IPS-20b (cell line): ENCODE measurements at regions not wholly inside any gene's neighbourhood (a gene's known extent, or its start where the extent isn't known, plus 50 kb on each side); places are given as distances from the start of the nearest gene placed in this dataset.
"Not testable (repeated sequence)": the region's sequence is repeated elsewhere in the genome, so short reads cannot be mapped to it uniquely, and the experiment has no call there.

Source experiments
- H3K27ac ChIP-seq: one replicate; pipeline ENCODE4 v1.5.1; 2013; ENCODE audit warnings: low read length
- H3K27me3 ChIP-seq: 2 replicates; pipeline ENCODE4 v1.6.1; 2013; ENCODE audit warnings: mild to moderate bottlenecking, low read length, inconsistent platforms; ENCODE audit not compliant: insufficient read depth
- H3K36me3 ChIP-seq: 2 replicates; pipeline ENCODE4 v1.6.1; 2013; ENCODE audit warnings: low read depth, mild to moderate bottlenecking, inconsistent platforms, low read length, moderate library complexity; ENCODE audit not compliant: insufficient read depth
- H3K4me1 ChIP-seq: 2 replicates; pipeline ENCODE4 v1.6.1; 2013; ENCODE audit warnings: mild to moderate bottlenecking, control low read depth, inconsistent platforms, low read length, moderate library complexity; ENCODE audit not compliant: insufficient read depth
- H3K4me3 ChIP-seq: 2 replicates; pipeline ENCODE4 v1.5.1; 2013; ENCODE audit warnings: mild to moderate bottlenecking, low read length, inconsistent platforms
- H3K9ac ChIP-seq: 2 replicates; pipeline ENCODE4 v1.6.1; 2013; ENCODE audit warnings: low read depth, mild to moderate bottlenecking, inconsistent platforms, low read length, moderate library complexity
- H3K9me3 ChIP-seq: 2 replicates; pipeline ENCODE4 v1.6.1; 2013; ENCODE audit warnings: mild to moderate bottlenecking, low read depth, low read length, inconsistent platforms; ENCODE audit not compliant: insufficient read depth

- H3K36me3 ChIP-seq: no peaks in the 10 kb centered on the region
- no peaks in the 10 kb centered on the region for H3K9me3 ChIP-seq
- H3K27me3 ChIP-seq: no peaks in the 10 kb centered on the region
- H3K9ac ChIP-seq: no peak overlapping the region
- H3K4me1 ChIP-seq: no peaks in the 10 kb centered on the region
- no peak overlapping the region for H3K27ac ChIP-seq
- no peak overlapping the region for H3K4me3 ChIP-seq
Measured at GRCh38 chr3:87822563-87822962, 236.2 kb downstream of the CGGBP1 start.

GRCh38 chr3:87813503-87813902, 245.3 kb downstream of the CGGBP1 start:
- H3K4me1 ChIP-seq, H3K9me3 ChIP-seq, H3K36me3 ChIP-seq, H3K4me3 ChIP-seq, H3K27ac ChIP-seq, H3K9ac ChIP-seq, H3K27me3 ChIP-seq: not testable (repeated sequence)

- H3K27me3 ChIP-seq: no peaks in the 10 kb centered on the region
- no peak overlapping the region for H3K27ac ChIP-seq
- no peaks in the 10 kb centered on the region for H3K36me3 ChIP-seq
- no peak overlapping the region for H3K4me3 ChIP-seq
- no peaks in the 10 kb centered on the region for H3K4me1 ChIP-seq
- H3K9me3 ChIP-seq: peaks cover 10% of the 10 kb centered on the region; the same call in 1 of the 2 replicates
- H3K9ac ChIP-seq: no peak overlapping the region
Measured at GRCh38 chr3:87811953-87812352, 246.9 kb downstream of the CGGBP1 start.

- Histone ChIP-seq H3K9me3 (peaks cover 10% of the 10 kb centered on the region; the same call in 1 of the 2 replicates), H3K4me1 (no peaks in the 10 kb centered on the region), H3K27ac (no peak overlapping the region), H3K27me3 (no peaks in the 10 kb centered on the region), H3K9ac (no peak overlapping the region), H3K4me3 (no peak overlapping the region), H3K36me3 (no peaks in the 10 kb centered on the region)
Measured at GRCh38 chr3:87810452-87811016, 248.3 kb downstream of the CGGBP1 start.

- Histone ChIP-seq H3K4me1 (no peaks in the 10 kb centered on the region; the same call in 1 of the 2 replicates), H3K36me3 (no peaks in the 10 kb centered on the region), H3K4me3 (no peak overlapping the region), H3K9ac (no peak overlapping the region), H3K27me3 (no peaks in the 10 kb centered on the region), H3K9me3 (no peaks in the 10 kb centered on the region), H3K27ac (no peak overlapping the region)
Measured at GRCh38 chr3:87805670-87806069, 253.1 kb downstream of the CGGBP1 start.

- no peaks in the 10 kb centered on the region for H3K27me3 ChIP-seq
- H3K27ac ChIP-seq: no peak overlapping the region
Measured at GRCh38 chr3:87801409-87801808, 257.4 kb downstream of the CGGBP1 start.

GRCh38 chr3:87800516-87800915, 258.3 kb downstream of the CGGBP1 start:
- no peaks in the 10 kb centered on the region for H3K9me3 ChIP-seq
- H3K36me3 ChIP-seq: no peaks in the 10 kb centered on the region
- no peak overlapping the region for H3K4me3 ChIP-seq
- H3K4me1 ChIP-seq: no peaks in the 10 kb centered on the region; the same call in 1 of the 2 replicates
- no peak overlapping the region for H3K27ac ChIP-seq
- H3K9ac ChIP-seq: no peak overlapping the region
- no peaks in the 10 kb centered on the region for H3K27me3 ChIP-seq

More at GRCh38 chr3:87801409-87801808, 257.4 kb downstream of the CGGBP1 start:
- no peak overlapping the region for H3K9ac ChIP-seq
- no peaks in the 10 kb centered on the region for H3K36me3 ChIP-seq
- no peak overlapping the region; the same call in 1 of the 2 replicates for H3K4me3 ChIP-seq
- no peaks in the 10 kb centered on the region; the same call in 1 of the 2 replicates for H3K4me1 ChIP-seq
- no peaks in the 10 kb centered on the region for H3K9me3 ChIP-seq

- Histone ChIP-seq H3K27ac (no peak overlapping the region), H3K36me3 (no peaks in the 10 kb centered on the region), H3K9ac (no peak overlapping the region), H3K4me3 (no peak overlapping the region), H3K27me3 (peaks cover 11% of the 10 kb centered on the region), H3K9me3 (no peaks in the 10 kb centered on the region), H3K4me1 (no peaks in the 10 kb centered on the region; the same call in 1 of the 2 replicates)
Measured at GRCh38 chr3:87798567-87798947, 260.2 kb downstream of the CGGBP1 start.

- Histone ChIP-seq H3K27ac (no peak overlapping the region), H3K36me3 (no peaks in the 10 kb centered on the region), H3K4me1 (no peaks in the 10 kb centered on the region; the same call in 1 of the 2 replicates), H3K27me3 (peaks cover 16% of the 10 kb centered on the region), H3K9me3 (no peaks in the 10 kb centered on the region), H3K9ac (no peak overlapping the region), H3K4me3 (no peak overlapping the region)
Measured at GRCh38 chr3:87797872-87798566, 260.8 kb downstream of the CGGBP1 start.

- Histone ChIP-seq H3K27ac (no peak overlapping the region), H3K27me3 (peaks cover 28% of the 10 kb centered on the region), H3K36me3 (no peaks in the 10 kb centered on the region), H3K9me3 (no peaks in the 10 kb centered on the region), H3K4me3 (no peak overlapping the region), H3K9ac (no peak overlapping the region), H3K4me1 (no peaks in the 10 kb centered on the region; the same call in 1 of the 2 replicates)
Measured at GRCh38 chr3:87796843-87797185, 262.0 kb downstream of the CGGBP1 start.

- H3K36me3 ChIP-seq: no peaks in the 10 kb centered on the region
- no peak overlapping the region for H3K4me3 ChIP-seq
- H3K27me3 ChIP-seq: peaks cover 32% of the 10 kb centered on the region
- no peak overlapping the region for H3K9ac ChIP-seq
- no peak overlapping the region for H3K27ac ChIP-seq
- no peaks in the 10 kb centered on the region for H3K9me3 ChIP-seq
- H3K4me1 ChIP-seq: no peaks in the 10 kb centered on the region; the same call in 1 of the 2 replicates
Measured at GRCh38 chr3:87796137-87796842, 262.5 kb downstream of the CGGBP1 start.

- Histone ChIP-seq H3K4me3 (no peak overlapping the region), H3K27ac (no peak overlapping the region), H3K4me1 (no peaks in the 10 kb centered on the region; the same call in 1 of the 2 replicates), H3K9ac (no peak overlapping the region), H3K36me3 (no peaks in the 10 kb centered on the region), H3K27me3 (peaks cover 35% of the 10 kb centered on the region), H3K9me3 (no peaks in the 10 kb centered on the region)
Measured at GRCh38 chr3:87795701-87796100, 263.1 kb downstream of the CGGBP1 start.
